CD4-positive, alpha-beta T cell treated with Interferon alpha-2 for 1 hour (primary cell): ENCODE measurements at regions not wholly inside any gene's neighbourhood (a gene's known extent, or its start where the extent isn't known, plus 50 kb on each side); places are given as distances from the start of the nearest gene placed in this dataset.

ENCODE experiments used
- DNase-seq, 2 donors: peaks; one replicate each; pipeline ENCODE4 v3.0.0-alpha.2; 2020 to 2022

DNA sequence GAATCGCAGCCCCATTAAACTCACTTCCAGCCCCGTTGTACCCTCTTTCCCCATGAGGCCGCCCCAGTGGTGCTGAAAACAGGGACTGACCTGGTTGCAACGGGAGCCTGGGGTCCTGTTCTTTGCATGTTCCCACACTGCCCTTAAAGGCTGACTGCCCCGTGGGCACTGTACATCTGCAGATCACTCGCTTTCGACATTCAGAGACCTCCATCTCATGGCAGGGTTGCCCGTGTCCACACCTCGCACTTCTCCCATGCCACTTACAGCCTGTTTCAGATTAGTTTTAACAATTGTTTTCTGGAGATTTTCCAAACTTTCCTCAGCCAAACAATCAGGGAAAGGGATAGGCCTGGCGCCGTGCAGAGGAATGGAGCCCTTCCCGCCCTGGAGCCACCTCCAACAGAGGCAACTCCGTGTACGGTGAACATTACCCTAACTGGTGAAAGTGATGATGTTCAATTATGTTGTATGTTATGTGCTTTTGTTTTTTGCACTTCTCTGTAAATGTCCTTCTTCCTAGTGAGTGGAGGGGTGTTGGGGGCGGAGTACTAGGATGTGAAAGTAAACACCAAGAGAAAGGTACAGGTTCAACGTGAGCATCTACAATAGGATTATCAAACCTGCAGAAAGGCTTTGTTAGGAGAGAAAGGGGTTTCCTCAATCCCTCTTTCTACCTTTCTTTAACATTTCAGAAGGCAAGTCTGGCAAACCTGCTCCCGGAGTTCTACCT, 262.8 kb downstream of the FOXO1 start:
- DNase-seq = no peak

- no peak for DNase-seq
Observed at GRCh38 chr13:40404407-40404806, 262.0 kb downstream of the FOXO1 start.

- DNase-seq = no peak
Observed at GRCh38 chr13:40404967-40405716, 261.3 kb downstream of the FOXO1 start.

DNA sequence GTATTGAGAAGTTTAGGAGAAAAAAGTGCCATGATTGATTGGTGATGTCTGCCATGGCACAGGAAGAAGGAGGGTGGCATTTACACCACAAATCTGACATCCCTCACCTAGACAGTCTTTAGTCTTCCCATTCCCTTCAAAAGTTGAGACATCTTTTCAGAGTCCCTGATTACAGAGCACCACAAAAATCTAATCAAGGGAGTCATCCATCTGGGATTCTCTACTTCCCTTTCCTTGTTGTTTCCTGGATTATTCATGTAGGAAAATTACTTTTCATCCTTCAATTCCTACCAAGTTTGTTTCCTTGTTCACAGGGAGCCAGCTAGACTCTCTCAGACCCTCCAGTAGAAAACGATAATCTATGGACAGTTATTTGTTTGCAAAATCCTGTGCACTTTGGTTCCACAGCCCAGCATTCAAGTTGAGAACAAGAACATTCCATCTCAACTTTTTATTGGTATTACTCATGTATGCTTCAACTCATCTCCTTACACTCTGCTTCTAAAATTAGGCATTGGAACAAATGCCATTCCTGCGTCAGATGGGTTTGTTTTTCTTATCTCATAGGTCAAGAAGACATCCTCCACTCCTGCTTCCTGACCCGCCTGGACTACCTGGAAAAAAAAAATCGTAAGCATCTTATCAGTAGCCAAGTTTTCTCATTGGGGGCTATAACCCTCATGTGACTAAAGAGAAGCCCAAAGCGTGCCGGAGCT, 259.9 kb downstream of the FOXO1 start:
- DNase-seq = no peak

- DNase-seq = no peak
Observed at GRCh38 chr13:40407567-40407966, 258.9 kb downstream of the FOXO1 start.

GRCh38 chr13:40408602-40409001, 257.8 kb downstream of the FOXO1 start:
- DNase-seq = no peak

DNA sequence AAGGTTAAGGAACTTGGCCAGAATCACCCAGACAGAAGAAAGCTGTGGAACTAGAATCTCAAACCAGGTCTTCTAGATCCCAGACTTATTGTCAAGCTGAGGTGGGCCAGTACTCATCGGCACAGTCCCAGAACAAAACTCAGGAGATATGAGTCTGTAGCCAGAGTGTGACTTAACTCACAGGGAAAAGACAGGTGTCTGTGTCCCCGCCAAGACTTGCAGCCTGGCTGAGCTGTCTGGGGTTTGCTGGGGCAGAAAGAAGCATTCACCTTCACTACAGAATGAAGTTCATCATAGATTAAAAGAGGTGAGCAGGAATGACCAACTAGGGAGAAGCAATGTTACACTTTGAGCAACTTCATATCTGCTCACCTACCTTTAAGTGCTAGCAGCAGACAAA, 257.2 kb downstream of the FOXO1 start:
- no peak for DNase-seq

DNA sequence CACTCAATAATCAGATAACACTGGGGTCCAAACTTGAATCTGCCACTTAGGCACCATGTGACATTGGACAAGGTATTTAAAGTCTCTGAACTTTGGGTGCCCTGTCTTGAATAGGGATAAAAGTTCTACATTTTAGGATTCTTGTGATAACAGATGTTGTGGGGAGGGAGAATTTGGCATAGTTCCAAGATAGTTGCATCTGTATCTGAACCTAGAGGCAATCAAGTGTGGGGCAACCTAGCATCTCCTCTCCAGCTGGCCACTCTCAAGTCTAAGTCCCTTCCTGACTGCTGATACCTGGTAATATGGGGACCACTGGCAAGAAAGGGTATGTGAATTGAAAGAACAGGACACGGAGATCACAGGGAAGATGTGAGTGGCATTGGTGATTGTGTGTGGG, 256.1 kb downstream of the FOXO1 start:
- DNase-seq = no peak

- DNase-seq = no peak
Observed at GRCh38 chr13:40420160-40420740, 246.2 kb downstream of the FOXO1 start.

GRCh38 chr13:40422588-40423235, 243.7 kb downstream of the FOXO1 start:
- DNase-seq = no peak

GRCh38 chr13:40428354-40428753, 238.1 kb downstream of the FOXO1 start:
- no peak for DNase-seq

DNA sequence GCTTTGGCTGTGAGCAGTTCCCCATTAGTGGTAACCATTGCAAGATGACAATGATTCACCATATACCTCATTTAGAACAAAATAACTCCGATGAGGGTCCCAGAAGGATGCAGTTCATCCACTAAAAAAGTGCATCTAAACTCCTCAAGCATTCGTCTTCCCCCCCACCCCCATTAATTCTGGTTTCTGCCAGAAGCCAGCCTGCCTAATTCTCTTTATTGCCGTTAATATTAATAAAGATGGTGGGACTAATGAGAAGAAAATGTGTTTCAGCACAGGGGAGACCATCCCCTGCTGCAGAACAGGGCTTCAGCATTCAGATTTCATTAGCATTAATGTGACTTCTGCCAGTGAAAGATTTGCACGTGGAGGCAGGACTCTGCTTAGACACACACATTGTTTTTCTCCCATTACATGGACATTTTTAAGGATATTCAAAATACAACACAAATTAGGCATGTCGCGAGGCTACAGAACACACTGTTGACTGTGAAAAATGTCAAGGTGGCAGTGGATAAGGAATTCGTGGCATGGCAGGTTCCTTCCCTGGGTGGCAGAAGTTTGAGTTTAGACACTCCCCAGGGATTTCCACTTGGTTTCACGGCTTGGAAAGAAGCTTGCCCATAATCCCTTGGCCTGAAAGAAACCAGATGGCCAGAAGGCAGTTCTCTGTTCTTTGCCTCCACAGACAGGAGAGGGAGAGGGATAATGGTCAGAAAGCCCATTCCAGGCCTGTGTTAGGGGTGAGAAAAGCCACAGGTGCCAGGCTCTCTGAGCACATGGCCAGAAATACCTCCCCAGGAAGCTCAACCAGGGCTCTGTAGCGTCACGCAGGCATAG, 236.5 kb downstream of the FOXO1 start:
- DNase-seq = no peak

GRCh38 chr13:40432018-40432978, 234.1 kb downstream of the FOXO1 start:
- no peak for DNase-seq

DNA sequence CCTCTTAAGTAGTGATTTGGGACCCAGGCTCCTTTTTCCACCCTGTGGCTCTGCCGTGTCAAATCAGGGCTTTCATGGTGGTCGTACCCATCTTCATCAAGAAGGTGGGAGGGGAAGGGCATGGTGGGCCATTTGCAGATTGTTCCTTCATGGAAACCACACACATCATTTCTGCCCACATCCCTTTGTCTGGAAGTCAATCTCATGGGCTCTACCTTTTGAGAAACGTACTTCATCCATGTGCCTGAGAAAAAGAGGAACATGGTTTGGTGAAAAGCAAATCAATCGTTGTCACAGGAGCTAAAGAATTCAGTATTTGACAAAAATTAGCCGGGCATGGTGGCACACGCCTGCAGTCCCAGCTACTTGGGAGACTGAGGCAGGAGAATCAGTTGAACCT, 233.4 kb downstream of the FOXO1 start:
- no peak for DNase-seq

GRCh38 chr13:40433577-40433976, 232.9 kb downstream of the FOXO1 start:
- peak; percentile 51 to 60 for DNase-seq

- DNase-seq = no peak
Observed at GRCh38 chr13:40434516-40435397, 231.7 kb downstream of the FOXO1 start.

DNA sequence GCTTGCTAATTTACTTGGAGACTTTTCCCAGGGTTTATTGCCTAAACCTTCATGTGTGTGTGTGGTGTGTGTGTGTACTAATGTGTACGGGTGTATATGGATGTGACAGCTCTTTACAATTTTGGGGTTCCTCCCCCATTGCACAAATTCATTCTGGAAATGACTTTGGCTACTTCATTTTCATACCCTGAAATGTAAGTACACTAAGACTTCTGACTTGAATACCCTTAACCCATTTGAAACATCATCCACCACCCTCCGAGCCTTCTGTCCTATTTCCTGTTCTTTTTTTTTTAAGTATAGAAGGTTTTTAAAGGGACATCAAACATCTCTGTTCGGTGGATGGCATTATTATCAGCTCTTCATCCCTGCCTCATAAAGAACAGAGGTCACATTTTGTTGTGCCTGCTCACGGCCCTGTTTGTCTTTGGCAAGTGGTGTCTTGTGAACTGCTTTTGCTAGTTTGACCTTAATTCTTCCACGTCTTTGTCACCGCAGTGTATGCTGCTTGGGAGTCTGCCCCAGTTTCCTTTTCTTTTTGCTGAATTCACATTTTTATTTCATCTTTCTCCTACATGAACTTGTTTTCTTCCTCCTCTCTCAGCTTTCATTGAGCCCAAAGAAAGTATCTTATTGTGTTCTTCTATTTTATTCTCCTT, 228.3 kb downstream of the FOXO1 start:
- DNase-seq = no peak

- peak in 1 of 2 donors; percentile 36 for DNase-seq
Observed at GRCh38 chr13:40438999-40439797, 227.2 kb downstream of the FOXO1 start.
